Upper lobe of right lung (tissue), 1 donor: ENCODE measurements at regions not wholly inside any gene's neighbourhood (a gene's known extent, or its start where the extent isn't known, plus 50 kb on each side); places are given as distances from the start of the nearest gene placed in this dataset.
"Not testable (repeated sequence)": the region's sequence is repeated elsewhere in the genome, so short reads cannot be mapped to it uniquely, and the experiment has no call there.

Experiments
- ATAC-seq: fragments of 200-7000 bp; cut with Tn5 transposase; one replicate; pipeline ENCODE4 v1.9.1; 2020; ENCODE audit warnings: mild to moderate bottlenecking, moderate library complexity
- DNase-seq: peaks from one replicate; pipeline ENCODE4 v3.0.0-alpha.2; 2020
- H3K27ac ChIP-seq: fragments of 200-600 bp; one replicate; pipeline ENCODE4 v1.8.0; 2022
- H3K27me3 ChIP-seq: fragments of 200-600 bp; one replicate; pipeline ENCODE4 v1.8.0; 2022; ENCODE audit warnings: mild to moderate bottlenecking
- H3K36me3 ChIP-seq: fragments of 200-600 bp; one replicate; pipeline ENCODE4 v1.8.0; 2022
- H3K4me1 ChIP-seq: fragments of 200-600 bp; one replicate; pipeline ENCODE4 v1.8.0; 2022
- H3K4me3 ChIP-seq: fragments of 200-600 bp; one replicate; pipeline ENCODE4 v1.8.0; 2022; ENCODE audit warnings: mild to moderate bottlenecking
- H3K9me3 ChIP-seq: fragments of 200-600 bp; one replicate; pipeline ENCODE4 v1.8.0; 2022
- CTCF ChIP-seq: fragments of 200-600 bp; IDR thresholded peaks from one replicate; pipeline ENCODE4 v1.8.0; 2022; ENCODE audit warnings: antibody characterized with exemption
- intact Hi-C: fragments of 100-400 bp; cut with DNase I; formaldehyde crosslinking; loops from one replicate; pipeline ENCODE4 v1.11.0; 2022
- donor health status: DM: no; HTN: yes; CAD: no; lungs with severe emphysema.

- TF ChIP-seq CTCF = no peak
- intact Hi-C loops = no loop called here
Measured at GRCh38 chr3:10688548-10689172, 127.4 kb upstream of the SLC6A11 start.

GRCh38 chr3:10692039-10692622 is 123.9 kb upstream of the SLC6A11 start:
- DNase-seq = no peak
- H3K27ac ChIP-seq = no peak overlapping the region
- ATAC-seq = no peak
- intact Hi-C loops = no loop called here
- no peak overlapping the region for H3K4me3 ChIP-seq
- no peaks in the 10 kb centered on the region for H3K9me3 ChIP-seq
- H3K4me1 ChIP-seq = no peaks in the 10 kb centered on the region
- no peaks in the 10 kb centered on the region for H3K36me3 ChIP-seq
- no peak for TF ChIP-seq CTCF
- no peaks in the 10 kb centered on the region for H3K27me3 ChIP-seq

More at GRCh38 chr3:10688548-10689172, 127.4 kb upstream of the SLC6A11 start:
- ATAC-seq = no peak
- no peaks in the 10 kb centered on the region for H3K9me3 ChIP-seq
- no peak overlapping the region for H3K27ac ChIP-seq
- DNase-seq = no peak
- H3K36me3 ChIP-seq = no peaks in the 10 kb centered on the region
- no peaks in the 10 kb centered on the region for H3K4me1 ChIP-seq
- no peak overlapping the region for H3K4me3 ChIP-seq
- H3K27me3 ChIP-seq = no peaks in the 10 kb centered on the region

- Histone ChIP-seq H3K36me3 (no peaks in the 10 kb centered on the region), H3K27ac (no peak overlapping the region), H3K9me3 (no peaks in the 10 kb centered on the region), H3K4me1 (no peaks in the 10 kb centered on the region), H3K4me3 (no peak overlapping the region), H3K27me3 (no peaks in the 10 kb centered on the region)
- DNase-seq (no peak), ATAC-seq (no peak)
- intact Hi-C loops = no loop called here
- no peak for TF ChIP-seq CTCF
Measured at GRCh38 chr3:10693457-10693856, 122.6 kb upstream of the SLC6A11 start.

GRCh38 chr3:10694179-10694578 is 121.8 kb upstream of the SLC6A11 start:
- no peak for DNase-seq
- no peak for TF ChIP-seq CTCF
- ATAC-seq = no peak
- no peaks in the 10 kb centered on the region for H3K27me3 ChIP-seq
- H3K36me3 ChIP-seq = no peaks in the 10 kb centered on the region
- no peaks in the 10 kb centered on the region for H3K4me1 ChIP-seq
- no peaks in the 10 kb centered on the region for H3K9me3 ChIP-seq
- H3K4me3 ChIP-seq = no peak overlapping the region
- intact Hi-C loops = no loop called here
- no peak overlapping the region for H3K27ac ChIP-seq

- H3K4me3 ChIP-seq, DNase-seq, H3K4me1 ChIP-seq, ATAC-seq, intact Hi-C loops, H3K27ac ChIP-seq, H3K9me3 ChIP-seq, H3K27me3 ChIP-seq, H3K36me3 ChIP-seq: not testable (repeated sequence)
Measured at GRCh38 chr3:10695186-10695585, 120.8 kb upstream of the SLC6A11 start.

GRCh38 chr3:10695595-10696285 is 120.3 kb upstream of the SLC6A11 start:
- Histone ChIP-seq H3K27ac (no peak overlapping the region), H3K4me1 (no peaks in the 10 kb centered on the region), H3K9me3 (no peaks in the 10 kb centered on the region), H3K36me3 (no peaks in the 10 kb centered on the region), H3K4me3 (no peak overlapping the region), H3K27me3 (no peaks in the 10 kb centered on the region)
- DNase-seq = no peak
- TF ChIP-seq CTCF = no peak
- intact Hi-C loops = no loop called here
- no peak for ATAC-seq
